NCI-H82 (cell line): ENCODE measurements at regions not wholly inside any gene's neighbourhood (a gene's known extent, or its start where the extent isn't known, plus 50 kb on each side); places are given as distances from the start of the nearest gene placed in this dataset.

Source experiments
- DNase-seq: peaks from one replicate; lab custom pipeline; 2025; lab: John Stamatoyannopoulos, UW

GRCh38 chr1:218156595-218156994, 128.5 kb upstream of the RRP15 start:
- DNase-seq = no peak

- no peak for DNase-seq
Measured at GRCh38 chr1:218163371-218163770, 121.7 kb upstream of the RRP15 start.

DNA sequence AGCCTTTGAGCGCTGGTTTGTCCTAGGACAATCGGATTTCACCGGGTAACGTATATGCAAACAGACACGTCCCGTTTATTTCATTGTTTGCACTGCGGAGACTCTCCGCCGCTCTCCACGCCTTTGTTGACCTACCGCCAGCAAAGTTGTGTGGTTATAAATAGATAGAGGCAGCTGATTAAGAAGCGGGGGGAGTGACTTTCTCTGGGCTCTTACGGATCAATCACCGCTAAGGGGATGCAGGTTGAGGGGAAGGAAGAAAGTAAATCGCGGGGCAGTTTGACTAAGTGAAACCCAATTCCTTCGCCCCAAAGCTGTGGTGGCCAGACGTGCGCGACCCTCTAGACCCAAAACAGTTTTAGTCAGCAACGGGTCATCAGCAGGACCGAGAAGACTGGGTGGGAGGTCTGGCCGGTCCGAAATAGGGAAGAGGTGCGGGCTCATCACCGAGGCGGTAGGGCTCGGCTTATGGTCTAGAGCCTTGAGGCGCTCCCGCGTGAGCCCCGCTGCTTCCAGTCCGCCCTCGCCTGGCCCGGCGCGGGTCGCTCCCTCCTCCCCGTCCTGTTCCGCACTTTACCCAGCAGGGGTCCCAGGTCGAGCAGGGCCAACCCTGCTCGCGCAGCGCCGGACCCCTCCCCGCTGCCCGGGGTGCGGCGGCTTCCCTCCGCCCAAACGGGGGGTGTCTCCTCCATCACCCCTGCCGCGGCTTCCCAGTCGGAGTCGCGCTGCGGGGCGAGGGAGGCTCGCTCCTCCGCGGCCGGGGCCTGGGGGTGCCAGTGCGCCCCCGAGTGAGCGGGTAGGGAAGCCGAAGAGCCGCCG, 120.8 kb upstream of the RRP15 start:
- peak; percentile 85 for DNase-seq

GRCh38 chr1:218164930-218165700, 120.0 kb upstream of the RRP15 start:
- peak; percentile 82 for DNase-seq

GRCh38 chr1:218165701-218166114, 119.4 kb upstream of the RRP15 start:
- DNase-seq = peak; percentile 82

- DNase-seq = no peak
Measured at GRCh38 chr1:218166268-218166945, 118.7 kb upstream of the RRP15 start.

DNA sequence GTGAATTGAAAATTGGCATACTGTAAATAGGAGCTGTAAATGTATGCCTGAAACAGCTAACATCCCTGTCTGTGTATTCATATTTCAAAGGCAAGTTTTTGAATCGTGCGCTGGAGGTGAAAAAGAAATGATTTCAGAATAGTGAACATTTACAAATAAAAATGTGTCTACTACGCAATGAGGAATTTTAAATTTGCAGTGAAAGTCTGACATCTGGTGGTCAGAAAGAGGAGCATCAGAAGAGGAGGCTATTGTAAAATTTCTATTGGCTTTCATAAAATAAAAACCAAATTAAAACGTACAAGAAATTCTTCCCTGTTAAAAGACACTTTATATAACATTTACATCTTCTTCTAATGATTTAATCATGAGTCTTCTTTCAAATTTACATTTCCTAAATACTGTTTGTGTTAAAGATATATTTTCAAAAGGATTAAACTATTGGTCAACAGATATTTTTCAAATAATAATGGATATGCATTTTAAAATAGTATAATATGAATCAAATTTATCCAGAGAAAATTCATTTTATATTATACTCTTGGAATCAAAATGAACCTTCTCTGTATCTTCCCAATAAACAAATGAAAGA, 113.7 kb upstream of the RRP15 start:
- DNase-seq = peak; percentile 62

- DNase-seq = no peak
Measured at GRCh38 chr1:218182455-218182854, 102.6 kb upstream of the RRP15 start.

GRCh38 chr1:218200979-218201378, 84.1 kb upstream of the RRP15 start:
- DNase-seq = no peak

GRCh38 chr1:218201601-218202000, 83.5 kb upstream of the RRP15 start:
- no peak for DNase-seq

DNA sequence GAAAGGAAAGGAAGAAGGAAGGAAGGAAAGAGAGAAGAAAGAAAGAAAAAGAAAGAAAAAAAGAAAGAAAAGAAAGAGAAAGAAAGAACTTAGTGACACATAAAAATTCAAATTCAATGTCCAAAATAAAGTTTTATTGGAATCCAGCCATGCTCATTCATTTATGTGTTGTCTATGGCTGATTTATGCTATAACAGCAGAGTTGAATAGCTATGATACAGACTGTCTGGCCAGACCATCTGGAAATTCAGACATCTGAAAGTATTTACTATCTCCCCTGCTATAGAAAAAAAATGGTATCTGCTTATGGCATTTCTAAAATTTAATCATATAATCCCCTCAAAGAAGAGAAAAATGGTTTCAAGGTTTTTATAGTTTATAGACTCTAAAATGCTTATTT, 79.4 kb upstream of the RRP15 start:
- DNase-seq = no peak

DNA sequence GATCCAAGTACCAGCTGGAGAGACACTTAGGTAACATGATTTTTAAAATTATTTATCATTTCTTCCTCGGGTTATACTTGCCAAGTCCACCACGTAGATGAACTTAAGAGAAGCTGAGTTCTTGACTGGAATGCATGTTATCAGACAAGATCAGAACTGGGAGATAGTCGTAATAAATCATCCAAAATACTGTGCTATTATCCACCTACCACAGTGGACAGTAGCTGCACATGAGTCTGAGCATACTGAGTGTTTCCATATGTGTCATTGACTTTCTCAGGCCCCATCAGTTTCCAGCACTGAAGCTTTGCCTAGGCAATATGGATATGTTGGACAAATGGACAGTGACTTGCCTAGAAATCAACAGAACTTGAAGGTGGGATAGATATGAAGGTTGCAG, 77.9 kb upstream of the RRP15 start:
- DNase-seq = no peak

DNA sequence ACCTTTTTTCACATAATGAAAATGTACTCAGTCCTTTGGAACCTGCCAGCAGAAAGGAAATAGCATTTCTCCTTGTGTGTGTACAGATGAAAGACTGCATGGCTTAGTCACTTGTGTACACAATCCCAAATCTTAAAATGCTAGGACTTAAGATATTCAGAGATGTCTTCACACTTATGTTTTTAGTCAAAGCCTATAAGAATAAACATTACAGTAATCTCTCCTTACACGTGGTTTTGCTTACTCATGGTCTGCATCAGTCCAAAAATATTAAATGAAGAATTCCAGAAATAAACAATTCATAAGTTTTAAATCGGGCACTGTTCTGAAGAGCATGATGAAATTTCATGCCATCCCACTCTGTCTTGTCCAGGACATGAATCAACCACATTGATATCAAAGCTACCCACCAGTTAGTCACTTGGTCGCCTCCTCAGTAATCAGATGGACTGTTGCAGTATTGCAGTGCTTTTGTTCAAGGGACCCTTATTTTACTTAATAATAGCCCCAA, 75.7 kb upstream of the RRP15 start:
- DNase-seq = no peak

- DNase-seq = no peak
Measured at GRCh38 chr1:218211241-218211640, 73.9 kb upstream of the RRP15 start.

- DNase-seq = peak; percentile 49
Measured at GRCh38 chr1:218217040-218217439, 68.1 kb upstream of the RRP15 start.

DNA sequence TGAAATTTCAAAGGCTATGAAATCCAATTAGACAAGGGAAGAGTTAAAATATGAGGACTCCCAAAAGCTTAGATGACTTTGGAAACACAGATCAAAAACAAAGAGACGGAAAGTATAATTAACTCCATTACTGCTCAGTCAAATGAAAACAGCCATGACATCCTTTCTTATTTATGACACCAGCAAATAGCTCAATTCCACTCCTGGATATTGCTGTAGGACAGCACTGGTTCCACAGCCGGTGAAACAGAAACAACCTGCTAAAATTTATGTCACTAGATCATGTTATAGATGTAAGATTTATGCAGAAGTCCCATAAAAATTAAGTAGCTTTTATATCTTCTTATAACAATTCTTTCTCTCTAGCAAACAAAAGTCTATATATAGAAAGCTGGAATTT, 65.6 kb upstream of the RRP15 start:
- DNase-seq = no peak

GRCh38 chr1:218224101-218224500, 61.0 kb upstream of the RRP15 start:
- peak; percentile 5 for DNase-seq

DNA sequence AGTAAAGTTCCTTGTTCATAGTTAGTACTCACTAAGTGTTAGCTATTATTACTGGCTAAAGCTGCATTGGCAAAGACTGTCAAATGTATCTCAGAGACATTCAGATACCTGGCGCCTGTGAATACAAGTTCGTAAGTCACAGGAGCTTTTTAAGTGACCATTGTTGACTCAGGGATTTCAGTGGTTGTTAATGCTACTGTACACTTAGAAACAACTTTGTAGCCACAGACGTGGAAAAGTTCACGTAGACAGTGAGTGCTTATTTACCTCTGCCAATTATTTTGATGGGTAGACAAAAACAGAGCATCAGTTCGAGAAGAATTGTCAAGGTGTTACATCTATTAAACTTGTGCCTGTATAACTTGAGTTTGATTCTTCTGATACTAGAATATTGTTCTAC, 59.1 kb upstream of the RRP15 start:
- DNase-seq = no peak
